GM06990 (cell line): ENCODE measurements at regions not wholly inside any gene's neighbourhood (a gene's known extent, or its start where the extent isn't known, plus 50 kb on each side); places are given as distances from the start of the nearest gene placed in this dataset.

Experiments used
- DNase-seq: peaks from one replicate; pipeline ENCODE4 v3.0.0-alpha.2; 2011; ENCODE audit not compliant: insufficient read length; ENCODE audit errors: extremely low read depth
- H3K27me3 ChIP-seq: replicated peaks from 2 replicates; pipeline ENCODE4 v1.6.0; 2011; ENCODE audit warnings: low read length; ENCODE audit not compliant: control insufficient read depth, insufficient read depth
- H3K36me3 ChIP-seq: 2 replicates; pipeline ENCODE4 v1.5.1; 2011; ENCODE audit warnings: low read length; ENCODE audit not compliant: control insufficient read depth, insufficient read depth
- H3K4me3 ChIP-seq: replicated peaks from 2 replicates; pipeline ENCODE4 v1.5.1; 2011; ENCODE audit warnings: low read depth, mild to moderate bottlenecking, control low read depth, low read length
- CTCF ChIP-seq: IDR thresholded peaks from 2 replicates; pipeline ENCODE4 v1.5.1; 2011; ENCODE audit warnings: low read length, control low read depth, mild to moderate bottlenecking, inconsistent platforms; ENCODE audit not compliant: insufficient read depth, poor library complexity, severe bottlenecking

- Histone ChIP-seq H3K27me3 (no peaks in the 10 kb centered on the region; the same call in 1 of the 2 replicates), H3K36me3 (no peaks in the 10 kb centered on the region), H3K4me3 (no peak overlapping the region)
- TF ChIP-seq CTCF = no peak
- DNase-seq = no peak
These were observed 315.7 kb downstream of the HNRNPD start for GRCh38 chr4:82057990-82058544.

DNA sequence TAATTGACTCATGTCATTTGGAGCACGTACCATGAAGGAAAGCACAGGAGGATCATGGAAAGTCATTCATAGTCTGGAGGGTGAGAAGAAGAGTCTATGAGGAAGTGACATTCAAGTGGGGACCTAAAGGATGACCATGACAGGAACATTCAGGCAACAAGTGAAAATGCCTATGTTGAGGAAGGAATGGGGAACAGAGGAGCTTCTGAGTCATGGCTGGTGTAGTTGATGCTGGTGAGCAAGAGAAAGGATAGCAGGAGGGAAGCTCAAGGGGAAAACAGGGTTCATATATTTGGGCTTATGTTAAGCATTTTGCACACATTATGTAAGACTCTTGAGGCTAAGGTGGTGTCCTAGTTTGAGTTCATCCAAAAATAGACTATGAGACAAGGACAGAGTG, 318.6 kb downstream of the HNRNPD start:
- H3K4me3 ChIP-seq = no peak overlapping the region
- TF ChIP-seq CTCF = no peak
- no peaks in the 10 kb centered on the region; the same call in 1 of the 2 replicates for H3K27me3 ChIP-seq
- H3K36me3 ChIP-seq = no peaks in the 10 kb centered on the region
- DNase-seq = no peak

DNA sequence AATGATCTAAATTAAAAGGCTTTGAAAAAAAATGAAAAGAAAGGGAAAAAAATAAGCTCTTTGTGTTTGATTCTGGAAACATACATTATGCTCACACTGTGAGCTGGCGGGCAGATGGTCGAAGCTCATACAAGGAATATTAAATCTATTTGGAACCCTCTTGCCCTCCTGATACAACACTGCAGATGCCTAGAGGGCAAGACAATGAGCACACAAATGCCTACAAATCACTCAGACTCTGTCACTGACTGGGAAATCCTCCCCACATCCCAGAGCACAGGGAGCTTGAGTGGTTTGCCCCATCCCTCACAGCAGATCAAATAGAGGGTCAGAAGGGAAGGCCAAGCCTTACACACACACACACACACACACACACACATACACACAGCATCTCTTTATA, 320.4 kb downstream of the HNRNPD start:
- TF ChIP-seq CTCF = no peak
- Histone ChIP-seq H3K27me3 (no peaks in the 10 kb centered on the region; the same call in 1 of the 2 replicates), H3K36me3 (no peaks in the 10 kb centered on the region), H3K4me3 (no peak overlapping the region)
- no peak for DNase-seq

GRCh38 chr4:82050796-82051195, 323.0 kb downstream of the HNRNPD start:
- Histone ChIP-seq H3K36me3 (no peaks in the 10 kb centered on the region), H3K27me3 (no peaks in the 10 kb centered on the region), H3K4me3 (no peak overlapping the region)
- TF ChIP-seq CTCF = no peak
- DNase-seq = no peak

DNA sequence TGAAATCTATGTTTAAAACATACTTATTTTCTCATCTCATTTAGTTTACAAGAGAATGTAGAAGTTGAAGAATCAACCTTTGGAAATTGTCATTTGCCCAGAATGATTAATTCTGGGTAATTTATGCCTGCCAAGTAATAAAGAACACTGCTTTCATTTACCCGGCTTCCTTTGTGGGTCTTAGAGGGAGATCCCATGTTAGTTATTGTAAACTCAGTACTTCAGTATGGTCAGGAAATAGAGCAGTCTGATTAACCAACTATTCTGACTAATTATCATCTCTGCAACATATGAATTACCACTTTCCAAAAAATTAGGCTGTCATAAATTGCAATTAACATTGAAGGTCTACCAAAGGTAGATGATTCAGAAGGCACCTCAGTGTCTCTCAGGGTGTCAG, 324.5 kb downstream of the HNRNPD start:
- no peaks in the 10 kb centered on the region for H3K36me3 ChIP-seq
- no peak for DNase-seq
- no peaks in the 10 kb centered on the region; the same call in 1 of the 2 replicates for H3K27me3 ChIP-seq
- no peak overlapping the region for H3K4me3 ChIP-seq
- no peak for TF ChIP-seq CTCF

DNA sequence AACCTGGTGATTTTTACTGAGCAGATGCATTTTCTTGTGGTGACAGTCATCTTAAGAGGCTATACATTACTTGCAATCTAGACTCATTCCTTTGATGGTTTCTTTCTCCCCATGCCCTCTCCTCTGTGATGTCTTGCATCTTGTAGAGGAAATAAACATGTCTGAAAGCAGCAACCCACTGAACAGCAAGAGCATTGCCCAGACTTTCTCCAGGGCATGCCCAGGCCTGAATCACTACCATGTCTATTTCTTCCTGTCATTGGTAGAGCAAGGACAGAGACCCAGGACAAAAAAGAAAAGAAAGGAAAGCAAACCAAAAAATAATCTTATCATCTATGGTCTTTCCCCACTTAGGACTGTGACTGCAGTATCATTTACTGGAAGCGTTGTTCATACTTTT, 326.1 kb downstream of the HNRNPD start:
- no peak for DNase-seq
- Histone ChIP-seq H3K4me3 (no peak overlapping the region), H3K36me3 (no peaks in the 10 kb centered on the region), H3K27me3 (no peaks in the 10 kb centered on the region; the same call in 1 of the 2 replicates)
- no peak for TF ChIP-seq CTCF
